IMR-90 (cell line): ENCODE measurements at regions not wholly inside any gene's neighbourhood (a gene's known extent, or its start where the extent isn't known, plus 50 kb on each side); places are given as distances from the start of the nearest gene placed in this dataset.

ENCODE experiments used
- CEBPB ChIP-seq: IDR thresholded peaks from 2 replicates; pipeline ENCODE4 v1.6.1; 2012; ENCODE audit warnings: low read depth, low read length, improper control_type of control experiment
- CHD1 ChIP-seq: IDR thresholded peaks from 2 replicates; pipeline ENCODE4 v1.6.1; 2012; ENCODE audit warnings: low read depth, low read length, improper control_type of control experiment
- MAFK ChIP-seq: IDR thresholded peaks from 2 replicates; pipeline ENCODE4 v1.6.1; 2012; ENCODE audit warnings: low read depth, low read length, improper control_type of control experiment
- MXI1 ChIP-seq: IDR thresholded peaks from 2 replicates; pipeline ENCODE4 v1.6.1; 2012; ENCODE audit warnings: low read depth, mild to moderate bottlenecking, low read length, moderate library complexity, borderline replicate concordance
- POLR2A ChIP-seq: IDR thresholded peaks from 2 replicates; pipeline ENCODE4 v1.6.1; 2012; ENCODE audit warnings: mild to moderate bottlenecking, low read depth, low read length
- RFX5 ChIP-seq: IDR thresholded peaks from 2 replicates; pipeline ENCODE4 v1.8.0; 2012; ENCODE audit warnings: low read depth, mild to moderate bottlenecking, low read length, moderate library complexity
- SMC3 ChIP-seq: fragments of 150-350 bp; IDR thresholded peaks from 2 replicates; pipeline ENCODE4 v1.6.1; 2016; ENCODE audit warnings: low read depth, mild to moderate bottlenecking, antibody characterized with exemption, low read length, moderate library complexity
- TF ChIP-seq, protein P1 (sequence below): conservative IDR thresholded peaks from 2 replicates; pipeline ENCODE4 v1.5.1; 2012; ENCODE audit warnings: mild to moderate bottlenecking, low read depth, low read length, improper control_type of control experiment

GRCh38 chr16:62642677-62643076 lies 606.4 kb upstream of the CDH8 start:
- TF ChIP-seq RFX5 (no peak), CHD1 (no peak), SMC3 (no peak), POLR2A (no peak), CEBPB (no peak), MAFK (no peak), MXI1 (no peak)
- TF ChIP-seq, protein P1, sequence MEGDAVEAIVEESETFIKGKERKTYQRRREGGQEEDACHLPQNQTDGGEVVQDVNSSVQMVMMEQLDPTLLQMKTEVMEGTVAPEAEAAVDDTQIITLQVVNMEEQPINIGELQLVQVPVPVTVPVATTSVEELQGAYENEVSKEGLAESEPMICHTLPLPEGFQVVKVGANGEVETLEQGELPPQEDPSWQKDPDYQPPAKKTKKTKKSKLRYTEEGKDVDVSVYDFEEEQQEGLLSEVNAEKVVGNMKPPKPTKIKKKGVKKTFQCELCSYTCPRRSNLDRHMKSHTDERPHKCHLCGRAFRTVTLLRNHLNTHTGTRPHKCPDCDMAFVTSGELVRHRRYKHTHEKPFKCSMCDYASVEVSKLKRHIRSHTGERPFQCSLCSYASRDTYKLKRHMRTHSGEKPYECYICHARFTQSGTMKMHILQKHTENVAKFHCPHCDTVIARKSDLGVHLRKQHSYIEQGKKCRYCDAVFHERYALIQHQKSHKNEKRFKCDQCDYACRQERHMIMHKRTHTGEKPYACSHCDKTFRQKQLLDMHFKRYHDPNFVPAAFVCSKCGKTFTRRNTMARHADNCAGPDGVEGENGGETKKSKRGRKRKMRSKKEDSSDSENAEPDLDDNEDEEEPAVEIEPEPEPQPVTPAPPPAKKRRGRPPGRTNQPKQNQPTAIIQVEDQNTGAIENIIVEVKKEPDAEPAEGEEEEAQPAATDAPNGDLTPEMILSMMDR, result no peak
